SK-N-SH (cell line): ENCODE measurements at regions not wholly inside any gene's neighbourhood (a gene's known extent, or its start where the extent isn't known, plus 50 kb on each side); places are given as distances from the start of the nearest gene placed in this dataset.

Source experiments
- CTCF ChIA-PET: fragments of 300-600, 350-600 bp; formaldehyde crosslinking; extraction: SDS; loops from one replicate; lab custom pipeline; 2021; lab: Yijun Ruan, JAX
- POLR2A ChIA-PET: fragments of 350-600 bp; sonication (Branson Sonifier 250); formaldehyde crosslinking; extraction: SDS; loops from one replicate; lab custom pipeline; 2020; ENCODE audit warnings: antibody characterized with exemption, inconsistent platforms; lab: Yijun Ruan, JAX
- DNase-seq: peaks from one replicate; pipeline ENCODE4 v3.0.0; 2012
- H2AFZ ChIP-seq: fragments of 200-600 bp; sonication (generic); 2 replicates; pipeline ENCODE4 v1.8.1; 2016; ENCODE audit warnings: antibody characterized with exemption, mild to moderate bottlenecking, low read depth
- H3F3A ChIP-seq: fragments of 200-600 bp; sonication (generic); replicated peaks from 2 replicates; pipeline ENCODE3; 2016; ENCODE audit warnings: antibody characterized with exemption, mild to moderate bottlenecking; ENCODE audit not compliant: insufficient read depth
- H3K27ac ChIP-seq, 2 experiments: fragments of 200-500 bp in 1 of 2; fragments of 200-600 bp in 1 of 2; sonication (Bioruptor generic) in 1 of 2; sonication (generic), shearing (Covaris generic) in 1 of 2; 2 replicates each; pipeline versions ENCODE4 v1.5.1 to v1.6.1; 2014 to 2016; ENCODE audit warnings: low read depth in 2 of 2, inconsistent platforms in 1 of 2, low read length in 1 of 2, mild to moderate bottlenecking in 1 of 2, mixed read lengths in 1 of 2
- H3K27me3 ChIP-seq: fragments of 200-600 bp; sonication (generic), shearing (Covaris generic); 2 replicates; pipeline ENCODE4 v1.6.1; 2016; ENCODE audit warnings: mixed run types; ENCODE audit not compliant: insufficient read depth
- H3K36me3 ChIP-seq, 2 experiments: fragments of 200-500 bp in 1 of 2; fragments of 200-600 bp in 1 of 2; sonication (Bioruptor generic) in 1 of 2; sonication (generic) in 1 of 2; replicated peaks in 1 of 2; 2 replicates each; pipeline versions ENCODE3 to v1.5.1; 2014 to 2016; ENCODE audit warnings: low read length in 1 of 2, mild to moderate bottlenecking in 1 of 2; ENCODE audit not compliant: insufficient read depth in 2 of 2, control insufficient read depth in 1 of 2
- H3K4me1 ChIP-seq, 2 experiments: fragments of 200-500 bp in 1 of 2; fragments of 200-600 bp in 1 of 2; sonication (Bioruptor generic) in 1 of 2; sonication (generic), shearing (Covaris generic) in 1 of 2; 2 replicates each; pipeline versions ENCODE4 v1.5.1 to v1.6.1; 2014 to 2016; ENCODE audit warnings: low read depth in 1 of 2, low read length in 1 of 2, mixed run types in 1 of 2; ENCODE audit not compliant: insufficient read depth in 2 of 2, control insufficient read depth in 1 of 2
- H3K4me2 ChIP-seq: fragments of 200-600 bp; sonication (generic), shearing (Covaris generic); 2 replicates; pipeline ENCODE4 v1.6.1; 2017; ENCODE audit warnings: mixed run types
- H3K4me3 ChIP-seq, 2 experiments: fragments of 200-500 bp in 1 of 2; fragments of 200-600 bp in 1 of 2; sonication (Bioruptor generic) in 1 of 2; sonication (generic), shearing (Covaris generic) in 1 of 2; 2 replicates each; pipeline versions ENCODE4 v1.5.1 to v1.8.1; 2014 to 2016; ENCODE audit warnings: low read depth in 2 of 2, inconsistent platforms in 1 of 2, low read length in 1 of 2, mild to moderate bottlenecking in 1 of 2, mixed read lengths in 1 of 2, moderate library complexity in 1 of 2
- H3K79me2 ChIP-seq: fragments of 200-600 bp; sonication (generic); 2 replicates; pipeline ENCODE4 v1.8.1; 2017; ENCODE audit warnings: mild to moderate bottlenecking; ENCODE audit not compliant: insufficient read depth
- H3K9ac ChIP-seq: fragments of 200-600 bp; sonication (generic); 2 replicates; pipeline ENCODE4 v1.6.1; 2017; ENCODE audit warnings: mixed run types
- H3K9me2 ChIP-seq: fragments of 200-600 bp; sonication (generic); 2 replicates; pipeline ENCODE4 v1.6.1; 2017; ENCODE audit warnings: mixed run types
- H3K9me3 ChIP-seq: fragments of 200-600 bp; sonication (generic); 2 replicates; pipeline ENCODE4 v1.6.1; 2017; ENCODE audit warnings: mixed run types, mild to moderate bottlenecking, moderate library complexity
- H4K20me1 ChIP-seq: fragments of 200-600 bp; sonication (generic); 2 replicates; pipeline ENCODE4 v1.6.1; 2017; ENCODE audit warnings: mild to moderate bottlenecking, mixed run types; ENCODE audit not compliant: insufficient read depth
- CHD2 ChIP-seq: fragments of 150-350 bp; IDR thresholded peaks from 2 replicates; pipeline ENCODE4 v1.6.1; 2018; ENCODE audit warnings: low read length; ENCODE audit not compliant: partially characterized antibody
- FOSL2 ChIP-seq: IDR thresholded peaks from 2 replicates; pipeline ENCODE4 v1.4.0; 2012; ENCODE audit warnings: low read depth, mild to moderate bottlenecking, moderate library complexity, borderline replicate concordance
- GABPA ChIP-seq: IDR thresholded peaks from 2 replicates; pipeline ENCODE4 v1.4.0; 2012; ENCODE audit warnings: low read depth, mild to moderate bottlenecking
- IRF3 ChIP-seq: fragments of 150-350 bp; IDR thresholded peaks from 2 replicates; pipeline ENCODE4 v1.6.1; 2016; ENCODE audit warnings: mild to moderate bottlenecking, low read depth, low read length
- MXI1 ChIP-seq: IDR thresholded peaks from 2 replicates; pipeline ENCODE4 v1.6.1; 2012; ENCODE audit warnings: mild to moderate bottlenecking, low read depth, low read length, improper control_type of control experiment
- NFIC ChIP-seq: IDR thresholded peaks from 2 replicates; pipeline ENCODE4 v1.4.0; 2012; ENCODE audit warnings: borderline replicate concordance
- NRF1 ChIP-seq: IDR thresholded peaks from 2 replicates; pipeline ENCODE4 v1.6.1; 2012; ENCODE audit warnings: low read depth, mild to moderate bottlenecking, low read length
- PBX3 ChIP-seq: IDR thresholded peaks from 2 replicates; pipeline ENCODE4; 2012
- RAD21 ChIP-seq: IDR thresholded peaks from 2 replicates; pipeline ENCODE4 v1.6.1; 2012; ENCODE audit warnings: mild to moderate bottlenecking, low read length
- RCOR1 ChIP-seq: fragments of 150-350 bp; IDR thresholded peaks from 2 replicates; pipeline ENCODE4 v1.6.1; 2017; ENCODE audit warnings: antibody characterized with exemption, low read length
- REST ChIP-seq: IDR thresholded peaks from 2 replicates; pipeline ENCODE4 v1.6.1; 2012; ENCODE audit warnings: mild to moderate bottlenecking, low read depth, low read length, moderate library complexity
- SIN3A ChIP-seq: IDR thresholded peaks from 2 replicates; pipeline ENCODE4 v1.6.1; 2012; ENCODE audit warnings: low read depth, mild to moderate bottlenecking, low read length, moderate library complexity, borderline replicate concordance
- SMC3 ChIP-seq: IDR thresholded peaks from 2 replicates; pipeline ENCODE4 v1.6.1; 2012; ENCODE audit warnings: low read depth, low read length, improper control_type of control experiment
- TEAD4 ChIP-seq: IDR thresholded peaks from 2 replicates; pipeline ENCODE4 v1.4.0; 2012; ENCODE audit warnings: mild to moderate bottlenecking, borderline replicate concordance; ENCODE audit not compliant: insufficient read depth
- YY1 ChIP-seq: IDR thresholded peaks from 2 replicates; pipeline ENCODE4 v1.4.0; 2012; ENCODE audit warnings: low read depth, mild to moderate bottlenecking
- WGBS: methylation state at CpG from one replicate; pipeline ENCODE4 v1.1.6; 2017; ENCODE audit warnings: low lambda C conversion rate; 5-methylcytosine and 5-hydroxymethylcytosine counted together

GRCh38 chr3:153848702-153849101 lies 272.5 kb upstream of the ARHGEF26 start (continued):
- TF ChIP-seq REST, result no peak
- no peak for TF ChIP-seq RAD21
- no peak for TF ChIP-seq GABPA
- TF ChIP-seq SMC3, result no peak
- no peak for TF ChIP-seq MXI1
- no peak for TF ChIP-seq RCOR1
- no peak for TF ChIP-seq IRF3
- TF ChIP-seq NRF1, result no peak

GRCh38 chr3:153852355-153852754 lies 268.8 kb upstream of the ARHGEF26 start:
- Histone ChIP-seq H3K79me2 (no peaks in the 10 kb centered on the region), H3K27ac (no peak overlapping the region), H3K4me3 (no peak overlapping the region), H3K9ac (no peak overlapping the region), H4K20me1 (no peaks in the 10 kb centered on the region), H3K9me3 (no peaks in the 10 kb centered on the region), H3F3A (no peaks in the 10 kb centered on the region), H3K4me1 (no peaks in the 10 kb centered on the region; a peak in 1 of 4 replicates), H3K36me3 (no peaks in the 10 kb centered on the region), H2AFZ (no peak overlapping the region), H3K9me2 (no peaks in the 10 kb centered on the region), H3K4me2 (no peak overlapping the region), H3K27me3 (no peaks in the 10 kb centered on the region)
- 54% methylated on average over 2 of the region's 2 CpGs for WGBS
- no peak for TF ChIP-seq PBX3
- TF ChIP-seq RCOR1, result no peak
- TF ChIP-seq TEAD4, result no peak
- TF ChIP-seq FOSL2, result no peak
- no peak for TF ChIP-seq YY1
- TF ChIP-seq REST, result no peak
- TF ChIP-seq SIN3A, result no peak
- TF ChIP-seq CHD2, result no peak
- no peak for TF ChIP-seq NFIC
- no peak for DNase-seq
- ChIA-PET POLR2A (no interaction called here), CTCF (interaction anchor here (0.8 kb wide), 1 partner anchor 17 kb away, joined by 3 read pairs; no protein-coding TSS in a partner anchor)
